ENCODE measurements at regions not wholly inside any gene's neighbourhood (a gene's known extent, or its start where the extent isn't known, plus 50 kb on each side); places are given as distances from the start of the nearest gene placed in this dataset.

DNA sequence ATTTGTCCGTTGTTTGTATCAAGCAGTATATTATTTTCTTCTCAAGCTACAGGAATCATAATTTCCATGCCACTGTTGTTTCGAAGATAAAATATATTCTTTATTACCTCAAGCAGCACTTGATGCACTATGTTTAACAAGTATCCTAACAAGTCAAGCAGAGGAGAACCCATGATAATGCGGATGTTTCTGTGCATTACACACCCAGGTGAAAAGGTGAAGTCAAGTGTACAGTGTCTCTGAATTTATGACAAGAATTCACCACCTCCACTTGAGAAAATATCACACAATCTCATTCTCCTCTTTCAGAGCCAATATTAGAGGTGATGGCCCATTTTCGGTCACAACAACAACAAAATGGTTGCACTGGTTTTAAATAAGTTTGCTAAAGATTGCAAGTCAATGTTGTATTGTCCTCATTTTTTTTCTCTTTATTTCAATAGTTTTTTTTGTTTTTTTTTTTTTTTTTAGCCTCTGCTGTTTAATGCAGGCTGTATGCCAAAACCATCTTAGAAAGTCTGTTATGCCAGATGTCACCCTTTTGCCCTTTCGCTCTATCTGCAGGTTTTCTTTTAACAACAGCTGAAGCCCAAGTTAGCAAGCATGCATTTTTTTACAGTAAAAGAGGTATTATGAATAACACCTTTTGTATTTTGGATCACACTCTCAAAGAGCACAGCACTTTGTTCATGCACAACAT is 568.7 kb upstream of the LRRN3 start:
- H3K4me3 ChIP-seq (ENCODE audit: low read length in 2 of 2), result no peak overlapping the region
- H3K27me3 ChIP-seq (ENCODE audit: control insufficient read depth in 2 of 2, insufficient read depth in 2 of 2, low read length in 2 of 2), result no peaks in the 10 kb centered on the region
- no peak overlapping the region for H3K9ac ChIP-seq (ENCODE audit: low read depth in 1 of 2, low read length in 2 of 2)
- peaks cover 5 to 10% of the 10 kb centered on the region in 2 donors for H3K4me1 ChIP-seq (ENCODE audit: control insufficient read depth in 2 of 2, insufficient read depth in 2 of 2, low read length in 2 of 2)
- no peaks in the 10 kb centered on the region for H3K9me3 ChIP-seq (ENCODE audit: control insufficient read depth in 2 of 2, low read length in 2 of 2)
- H3K36me3 ChIP-seq (ENCODE audit: control insufficient read depth in 2 of 2, insufficient read depth in 2 of 2, low read length in 2 of 2), result no peaks in the 10 kb centered on the region
- peak overlapping the region; percentile 31 to 32 for H3K27ac ChIP-seq (ENCODE audit: low read depth in 2 of 2, low read length in 2 of 2)

DNA sequence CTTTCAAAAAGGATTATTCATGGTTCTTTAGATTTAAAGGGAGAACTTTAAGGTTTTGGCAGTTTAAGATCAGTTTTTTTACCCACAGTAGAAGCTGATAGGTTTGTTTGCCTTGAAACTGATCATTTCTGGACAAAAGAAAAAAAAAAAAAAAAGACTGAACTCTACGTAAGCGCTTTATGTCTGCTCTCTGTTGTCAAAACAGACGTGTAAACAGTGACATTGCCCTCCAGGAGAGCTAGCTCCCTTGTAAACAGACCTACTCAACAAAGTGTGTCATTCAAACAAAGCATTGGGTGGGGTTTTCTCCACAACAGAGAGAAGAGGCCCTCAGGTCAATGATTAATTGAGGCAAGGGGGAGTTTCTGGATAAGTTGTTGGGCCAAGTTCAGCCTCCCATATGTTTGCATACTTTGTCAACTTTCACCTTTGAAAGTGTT is 568.1 kb upstream of the LRRN3 start:
- no peaks in the 10 kb centered on the region for H3K9me3 ChIP-seq (ENCODE audit: control insufficient read depth in 2 of 2, low read length in 2 of 2)
- H3K9ac ChIP-seq (ENCODE audit: low read depth in 1 of 2, low read length in 2 of 2), result no peak overlapping the region
- peaks cover 5 to 10% of the 10 kb centered on the region in 2 donors for H3K4me1 ChIP-seq (ENCODE audit: control insufficient read depth in 2 of 2, insufficient read depth in 2 of 2, low read length in 2 of 2)
- no peaks in the 10 kb centered on the region for H3K27me3 ChIP-seq (ENCODE audit: control insufficient read depth in 2 of 2, insufficient read depth in 2 of 2, low read length in 2 of 2)
- H3K27ac ChIP-seq (ENCODE audit: low read depth in 2 of 2, low read length in 2 of 2), result peak overlapping the region; percentile 31 to 32
- H3K36me3 ChIP-seq (ENCODE audit: control insufficient read depth in 2 of 2, insufficient read depth in 2 of 2, low read length in 2 of 2), result no peaks in the 10 kb centered on the region
- no peak overlapping the region for H3K4me3 ChIP-seq (ENCODE audit: low read length in 2 of 2)

DNA sequence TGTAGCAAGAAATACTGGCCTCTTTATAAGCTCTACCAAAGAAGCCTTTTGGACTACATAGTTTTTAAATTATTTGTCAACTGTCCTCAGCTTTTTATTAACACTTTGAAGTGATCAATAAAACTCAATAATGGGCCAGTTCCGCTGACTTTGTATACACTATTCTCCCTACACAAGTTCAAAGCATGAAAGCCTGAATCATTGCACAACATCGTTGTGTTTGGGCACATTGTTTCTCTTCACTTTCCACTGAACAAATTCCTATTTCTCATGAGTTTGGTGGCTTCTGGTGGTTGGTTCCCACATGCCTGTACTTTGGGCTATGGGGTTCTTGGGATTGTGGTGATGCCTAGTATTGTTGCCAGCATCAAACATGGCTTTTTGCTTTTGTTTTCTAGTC is 561.8 kb upstream of the LRRN3 start:
- no peaks in the 10 kb centered on the region for H3K4me1 ChIP-seq (ENCODE audit: control insufficient read depth in 2 of 2, insufficient read depth in 2 of 2, low read length in 2 of 2)
- no peak overlapping the region for H3K27ac ChIP-seq (ENCODE audit: low read depth in 2 of 2, low read length in 2 of 2)
- H3K4me3 ChIP-seq (ENCODE audit: low read length in 2 of 2), result no peak overlapping the region

DNA sequence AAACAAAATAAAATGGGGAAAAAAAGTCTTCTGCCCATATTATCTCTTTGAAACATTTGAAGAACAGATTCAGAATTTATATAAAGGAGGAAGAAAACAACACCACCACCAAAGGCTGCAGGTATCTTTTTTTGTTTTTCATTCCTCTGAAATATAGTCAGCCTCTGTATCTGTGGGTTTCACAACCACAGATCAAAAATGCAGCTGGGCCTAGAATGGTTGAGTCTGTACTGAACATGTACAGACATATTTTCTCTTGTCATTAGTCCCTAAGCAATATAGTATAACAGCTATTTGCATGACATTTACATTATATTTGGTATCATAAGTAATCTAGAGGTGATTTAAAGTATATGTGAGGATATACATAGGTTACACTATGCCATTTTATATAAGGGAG is 559.7 kb upstream of the LRRN3 start:
- Histone ChIP-seq H3K9me3 (ENCODE audit: control insufficient read depth in 2 of 2, low read length in 2 of 2) (no peaks in the 10 kb centered on the region), H3K27ac (ENCODE audit: low read depth in 2 of 2, low read length in 2 of 2) (no peak overlapping the region), H3K9ac (ENCODE audit: low read depth in 1 of 2, low read length in 2 of 2) (no peak overlapping the region), H3K27me3 (ENCODE audit: control insufficient read depth in 2 of 2, insufficient read depth in 2 of 2, low read length in 2 of 2) (no peaks in the 10 kb centered on the region), H3K4me1 (ENCODE audit: control insufficient read depth in 2 of 2, insufficient read depth in 2 of 2, low read length in 2 of 2) (no peaks in the 10 kb centered on the region), H3K36me3 (ENCODE audit: control insufficient read depth in 2 of 2, insufficient read depth in 2 of 2, low read length in 2 of 2) (no peaks in the 10 kb centered on the region), H3K4me3 (ENCODE audit: low read length in 2 of 2) (no peak overlapping the region)

More for the DNA sequence above, 561.8 kb upstream of the LRRN3 start:
- no peaks in the 10 kb centered on the region for H3K36me3 ChIP-seq (ENCODE audit: control insufficient read depth in 2 of 2, insufficient read depth in 2 of 2, low read length in 2 of 2)
- no peaks in the 10 kb centered on the region for H3K27me3 ChIP-seq (ENCODE audit: control insufficient read depth in 2 of 2, insufficient read depth in 2 of 2, low read length in 2 of 2)
- H3K9ac ChIP-seq (ENCODE audit: low read depth in 1 of 2, low read length in 2 of 2), result no peak overlapping the region
- H3K9me3 ChIP-seq (ENCODE audit: control insufficient read depth in 2 of 2, low read length in 2 of 2), result no peaks in the 10 kb centered on the region

DNA sequence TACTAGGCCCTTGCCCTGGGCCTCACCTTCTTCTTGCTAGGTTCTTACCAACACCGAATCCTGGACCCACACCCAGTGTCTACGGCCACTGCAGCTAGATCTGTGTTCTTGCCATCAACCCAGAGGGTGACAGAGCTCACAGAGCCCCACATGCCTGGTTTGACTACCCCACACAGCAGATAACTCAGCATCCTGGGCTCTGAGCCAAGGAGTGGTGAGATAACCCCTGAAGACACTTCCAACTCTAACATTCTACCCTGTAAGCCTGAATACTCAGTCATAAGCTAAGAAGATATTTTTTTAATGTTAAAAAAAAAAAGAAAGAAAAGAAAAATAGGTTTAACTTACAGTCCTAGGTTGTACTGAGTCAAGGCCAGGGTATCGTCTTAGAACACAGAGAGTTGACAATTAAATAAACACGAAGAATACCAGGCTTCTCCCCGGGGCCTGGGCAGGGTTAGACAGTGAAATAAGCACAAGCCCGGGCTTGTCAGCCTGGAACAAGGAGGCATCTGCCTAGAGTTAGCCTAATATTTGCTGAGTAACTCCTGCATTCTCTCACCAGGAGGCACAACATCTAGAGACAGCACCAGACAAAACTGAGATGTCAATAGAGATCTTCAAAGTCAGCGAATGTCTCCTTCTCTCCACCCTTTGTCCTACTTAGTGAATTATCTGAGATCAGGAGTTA is 556.5 kb upstream of the LRRN3 start:
- Histone ChIP-seq H3K9me3 (ENCODE audit: control insufficient read depth in 2 of 2, low read length in 2 of 2) (no peaks in the 10 kb centered on the region), H3K9ac (ENCODE audit: low read depth in 1 of 2, low read length in 2 of 2) (no peak overlapping the region), H3K27ac (ENCODE audit: low read depth in 2 of 2, low read length in 2 of 2) (no peak overlapping the region), H3K36me3 (ENCODE audit: control insufficient read depth in 2 of 2, insufficient read depth in 2 of 2, low read length in 2 of 2) (no peaks in the 10 kb centered on the region), H3K4me1 (ENCODE audit: control insufficient read depth in 2 of 2, insufficient read depth in 2 of 2, low read length in 2 of 2) (no peaks in the 10 kb centered on the region), H3K4me3 (ENCODE audit: low read length in 2 of 2) (no peak overlapping the region), H3K27me3 (ENCODE audit: control insufficient read depth in 2 of 2, insufficient read depth in 2 of 2, low read length in 2 of 2) (no peaks in the 10 kb centered on the region)

DNA sequence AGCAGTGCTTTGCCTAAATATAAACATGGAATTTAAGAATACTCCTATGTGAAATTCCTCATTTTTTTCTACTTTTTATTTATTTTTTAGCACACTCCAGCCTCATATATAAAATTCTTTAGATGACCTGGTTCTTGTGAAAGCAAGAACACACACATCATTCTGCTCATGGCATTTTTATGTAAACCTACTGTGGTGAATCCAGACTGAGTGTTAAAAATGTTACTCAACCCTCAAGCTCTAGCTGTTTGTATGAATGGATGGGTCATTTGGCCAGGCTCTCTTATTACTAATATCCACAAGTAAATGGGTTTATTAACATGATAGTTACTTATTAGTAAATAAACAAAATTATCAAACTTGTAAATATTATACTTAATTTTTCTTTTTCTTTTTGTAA is 551.7 kb upstream of the LRRN3 start:
- H3K9me3 ChIP-seq (ENCODE audit: control insufficient read depth in 2 of 2, low read length in 2 of 2), result no peaks in the 10 kb centered on the region
- H3K27ac ChIP-seq (ENCODE audit: low read depth in 2 of 2, low read length in 2 of 2), result no peak overlapping the region
- no peaks in the 10 kb centered on the region for H3K4me1 ChIP-seq (ENCODE audit: control insufficient read depth in 2 of 2, insufficient read depth in 2 of 2, low read length in 2 of 2)
- no peak overlapping the region for H3K4me3 ChIP-seq (ENCODE audit: low read length in 2 of 2)
- H3K36me3 ChIP-seq (ENCODE audit: control insufficient read depth in 2 of 2, insufficient read depth in 2 of 2, low read length in 2 of 2), result no peaks in the 10 kb centered on the region
- no peak overlapping the region for H3K9ac ChIP-seq (ENCODE audit: low read depth in 1 of 2, low read length in 2 of 2)
- no peaks in the 10 kb centered on the region for H3K27me3 ChIP-seq (ENCODE audit: control insufficient read depth in 2 of 2, insufficient read depth in 2 of 2, low read length in 2 of 2)

DNA sequence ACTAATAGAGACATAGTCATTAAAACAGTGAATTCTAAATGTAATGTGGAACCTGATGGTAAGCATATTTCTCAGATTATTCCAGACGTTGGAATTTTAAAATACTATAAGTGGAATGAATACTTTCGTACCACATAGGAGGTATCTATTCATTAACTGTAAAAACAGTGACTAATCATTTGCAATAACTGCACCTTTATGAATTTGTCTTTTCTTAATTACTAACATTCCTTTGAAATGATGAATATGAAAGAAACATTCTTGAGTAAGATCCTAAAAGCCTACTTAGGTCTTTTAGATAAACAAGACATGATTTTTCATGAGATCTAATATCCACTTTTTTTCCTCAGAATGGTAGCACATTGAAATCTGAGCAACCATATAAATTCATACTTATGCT is 549.0 kb upstream of the LRRN3 start:
- Histone ChIP-seq H3K9me3 (ENCODE audit: control insufficient read depth in 2 of 2, low read length in 2 of 2) (no peaks in the 10 kb centered on the region), H3K4me3 (ENCODE audit: low read length in 2 of 2) (no peak overlapping the region)

DNA sequence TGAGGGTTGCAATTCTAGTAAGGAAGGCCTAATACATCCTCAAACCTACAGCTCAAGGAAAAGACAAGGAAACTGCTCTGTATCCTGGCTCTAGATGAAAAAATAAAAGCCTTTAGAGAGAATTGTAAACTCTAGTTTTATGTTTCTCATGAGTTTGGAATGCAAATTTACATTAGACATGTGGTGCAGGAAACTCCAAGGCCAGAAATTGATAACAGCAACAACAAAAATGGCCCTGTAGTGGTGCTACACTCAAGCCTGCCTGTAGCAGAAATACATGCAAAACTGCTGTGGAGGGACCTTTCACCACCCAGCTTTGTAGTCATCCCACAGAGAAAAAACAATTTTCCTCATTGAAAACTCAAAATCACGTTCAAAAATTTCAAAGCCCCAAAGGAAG is 546.7 kb upstream of the LRRN3 start:
- no peak overlapping the region for H3K4me3 ChIP-seq (ENCODE audit: low read length in 2 of 2)
- H3K36me3 ChIP-seq (ENCODE audit: control insufficient read depth in 2 of 2, insufficient read depth in 2 of 2, low read length in 2 of 2), result no peaks in the 10 kb centered on the region
- H3K9ac ChIP-seq (ENCODE audit: low read depth in 1 of 2, low read length in 2 of 2), result no peak overlapping the region
- H3K9me3 ChIP-seq (ENCODE audit: control insufficient read depth in 2 of 2, low read length in 2 of 2), result no peaks in the 10 kb centered on the region
- no peak overlapping the region for H3K27ac ChIP-seq (ENCODE audit: low read depth in 2 of 2, low read length in 2 of 2)
- no peaks in the 10 kb centered on the region for H3K27me3 ChIP-seq (ENCODE audit: control insufficient read depth in 2 of 2, insufficient read depth in 2 of 2, low read length in 2 of 2)
- H3K4me1 ChIP-seq (ENCODE audit: control insufficient read depth in 2 of 2, insufficient read depth in 2 of 2, low read length in 2 of 2), result no peaks in the 10 kb centered on the region

More for the DNA sequence above, 549.0 kb upstream of the LRRN3 start:
- H3K27me3 ChIP-seq (ENCODE audit: control insufficient read depth in 2 of 2, insufficient read depth in 2 of 2, low read length in 2 of 2), result no peaks in the 10 kb centered on the region
- no peak overlapping the region for H3K27ac ChIP-seq (ENCODE audit: low read depth in 2 of 2, low read length in 2 of 2)
- H3K4me1 ChIP-seq (ENCODE audit: control insufficient read depth in 2 of 2, insufficient read depth in 2 of 2, low read length in 2 of 2), result no peaks in the 10 kb centered on the region
- no peak overlapping the region for H3K9ac ChIP-seq (ENCODE audit: low read depth in 1 of 2, low read length in 2 of 2)
- H3K36me3 ChIP-seq (ENCODE audit: control insufficient read depth in 2 of 2, insufficient read depth in 2 of 2, low read length in 2 of 2), result no peaks in the 10 kb centered on the region

DNA sequence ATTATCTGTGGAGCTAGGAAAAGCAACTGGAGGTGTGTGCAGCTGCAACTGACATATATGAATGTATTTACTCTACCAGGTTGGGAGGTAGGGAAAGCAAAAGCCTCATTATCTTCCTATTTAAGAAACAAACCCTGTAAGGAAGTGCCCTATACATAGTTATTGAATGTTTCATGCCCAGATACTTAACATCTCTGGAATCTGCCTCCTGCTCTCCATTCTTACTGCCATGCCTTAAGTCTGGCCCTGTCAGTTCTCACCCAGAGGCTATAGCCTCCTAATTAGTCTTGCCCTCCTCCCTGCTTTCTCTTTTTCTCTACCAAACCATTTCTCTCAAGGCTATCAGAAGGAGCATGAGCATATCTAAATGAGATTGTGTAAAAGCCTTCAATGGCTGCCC is 542.6 kb upstream of the LRRN3 start:
- H3K9ac ChIP-seq (ENCODE audit: low read depth in 1 of 2, low read length in 2 of 2), result no peak overlapping the region
- no peaks in the 10 kb centered on the region for H3K36me3 ChIP-seq (ENCODE audit: control insufficient read depth in 2 of 2, insufficient read depth in 2 of 2, low read length in 2 of 2)
- no peaks in the 10 kb centered on the region for H3K9me3 ChIP-seq (ENCODE audit: control insufficient read depth in 2 of 2, low read length in 2 of 2)
- no peaks in the 10 kb centered on the region for H3K4me1 ChIP-seq (ENCODE audit: control insufficient read depth in 2 of 2, insufficient read depth in 2 of 2, low read length in 2 of 2)
- H3K27ac ChIP-seq (ENCODE audit: low read depth in 2 of 2, low read length in 2 of 2), result no peak overlapping the region
- no peaks in the 10 kb centered on the region for H3K27me3 ChIP-seq (ENCODE audit: control insufficient read depth in 2 of 2, insufficient read depth in 2 of 2, low read length in 2 of 2)
- H3K4me3 ChIP-seq (ENCODE audit: low read length in 2 of 2), result no peak overlapping the region

DNA sequence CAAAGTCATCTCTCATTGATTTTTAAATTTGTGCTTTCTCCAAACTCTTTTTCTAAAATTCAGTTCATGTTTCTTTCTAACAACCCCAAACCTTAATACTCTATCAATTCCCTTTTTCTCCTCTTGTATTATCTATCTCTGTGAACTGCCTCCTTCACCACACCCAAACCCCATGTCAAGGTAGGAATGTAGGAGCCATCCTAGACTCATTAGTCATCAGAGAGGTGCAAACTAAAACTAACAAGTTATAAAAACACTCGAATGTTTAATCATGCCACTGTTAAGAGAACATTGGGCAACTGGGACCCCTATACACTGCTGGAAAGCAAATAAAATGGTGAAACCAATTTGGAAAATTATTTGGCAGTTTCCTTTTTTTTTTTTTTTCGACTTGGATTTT is 533.8 kb upstream of the LRRN3 start:
- H3K27ac ChIP-seq (ENCODE audit: low read depth in 2 of 2, low read length in 2 of 2), result no peak overlapping the region
- no peak overlapping the region for H3K9ac ChIP-seq (ENCODE audit: low read depth in 1 of 2, low read length in 2 of 2)
- no peaks in the 10 kb centered on the region for H3K36me3 ChIP-seq (ENCODE audit: control insufficient read depth in 2 of 2, insufficient read depth in 2 of 2, low read length in 2 of 2)
- H3K9me3 ChIP-seq (ENCODE audit: control insufficient read depth in 2 of 2, low read length in 2 of 2), result no peaks in the 10 kb centered on the region
- H3K4me3 ChIP-seq (ENCODE audit: low read length in 2 of 2), result no peak overlapping the region
- H3K4me1 ChIP-seq (ENCODE audit: control insufficient read depth in 2 of 2, insufficient read depth in 2 of 2, low read length in 2 of 2), result no peaks in the 10 kb centered on the region
- H3K27me3 ChIP-seq (ENCODE audit: control insufficient read depth in 2 of 2, insufficient read depth in 2 of 2, low read length in 2 of 2), result no peaks in the 10 kb centered on the region

All from mucosa of rectum (tissue), 2 donors.